Keratinocyte (primary cell): ENCODE measurements at regions not wholly inside any gene's neighbourhood (a gene's known extent, or its start where the extent isn't known, plus 50 kb on each side); places are given as distances from the start of the nearest gene placed in this dataset.

Source experiments
- EZH2 ChIP-seq: IDR thresholded peaks from one replicate; pipeline ENCODE4 v1.6.1; 2012; ENCODE audit warnings: inconsistent platforms, mild to moderate bottlenecking, low read length, moderate library complexity
- TF ChIP-seq, protein P1 (sequence below), 3 experiments: IDR thresholded peaks in 1 of 3; conservative IDR thresholded peaks in 1 of 3; optimal IDR thresholded peaks in 1 of 3; 2 replicates in 2 of 3; 3 replicates in 1 of 3; pipeline versions ENCODE3 to v1.5.1; 2011; ENCODE audit warnings: low read length in 3 of 3, mild to moderate bottlenecking in 3 of 3, moderate library complexity in 2 of 3, control low read depth in 1 of 3, inconsistent platforms in 1 of 3; ENCODE audit not compliant: insufficient read depth in 2 of 3; ENCODE audit errors: extremely low read depth in 1 of 3

DNA sequence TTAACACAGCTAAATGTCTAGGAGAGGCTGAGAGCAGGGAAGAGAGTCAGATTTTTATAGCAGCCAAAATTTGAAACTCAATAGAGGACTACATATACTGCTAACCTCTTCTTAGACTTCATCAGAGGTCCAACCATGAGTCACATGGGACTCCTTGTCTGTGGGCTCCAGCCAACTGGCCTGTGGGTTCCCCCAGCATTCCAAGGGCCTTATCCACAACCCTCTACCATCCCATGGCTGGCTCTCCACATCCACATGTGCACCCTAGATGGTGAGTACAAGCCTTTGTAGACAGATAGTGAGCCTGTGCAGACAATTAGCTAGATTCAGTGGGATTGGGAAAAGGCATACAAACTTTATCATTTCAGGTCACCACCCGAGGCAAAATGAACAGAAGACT, 901.9 kb upstream of the ZEB2 start:
- TF ChIP-seq, protein P1, sequence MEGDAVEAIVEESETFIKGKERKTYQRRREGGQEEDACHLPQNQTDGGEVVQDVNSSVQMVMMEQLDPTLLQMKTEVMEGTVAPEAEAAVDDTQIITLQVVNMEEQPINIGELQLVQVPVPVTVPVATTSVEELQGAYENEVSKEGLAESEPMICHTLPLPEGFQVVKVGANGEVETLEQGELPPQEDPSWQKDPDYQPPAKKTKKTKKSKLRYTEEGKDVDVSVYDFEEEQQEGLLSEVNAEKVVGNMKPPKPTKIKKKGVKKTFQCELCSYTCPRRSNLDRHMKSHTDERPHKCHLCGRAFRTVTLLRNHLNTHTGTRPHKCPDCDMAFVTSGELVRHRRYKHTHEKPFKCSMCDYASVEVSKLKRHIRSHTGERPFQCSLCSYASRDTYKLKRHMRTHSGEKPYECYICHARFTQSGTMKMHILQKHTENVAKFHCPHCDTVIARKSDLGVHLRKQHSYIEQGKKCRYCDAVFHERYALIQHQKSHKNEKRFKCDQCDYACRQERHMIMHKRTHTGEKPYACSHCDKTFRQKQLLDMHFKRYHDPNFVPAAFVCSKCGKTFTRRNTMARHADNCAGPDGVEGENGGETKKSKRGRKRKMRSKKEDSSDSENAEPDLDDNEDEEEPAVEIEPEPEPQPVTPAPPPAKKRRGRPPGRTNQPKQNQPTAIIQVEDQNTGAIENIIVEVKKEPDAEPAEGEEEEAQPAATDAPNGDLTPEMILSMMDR (optimal IDR thresholded peaks at IDR 0.05 in 1 of 3, IDR thresholded peaks at IDR 0.05 in 1 of 3, conservative IDR thresholded peaks at IDR 0.05 in 1 of 3; ENCODE audit: extremely low read depth in 1 of 3, insufficient read depth in 2 of 3, low read length in 3 of 3): no peak
- no peak for TF ChIP-seq EZH2
